Stimulated activated CD8-positive, alpha-beta memory T cell treated with anti-CD3 and anti-CD28 coated beads, Interleukin-12 subunit alpha, Interleukin-12 subunit beta, amount 100 ng/mL, for 24 hours (primary cell): ENCODE measurements at regions not wholly inside any gene's neighbourhood (a gene's known extent, or its start where the extent isn't known, plus 50 kb on each side); places are given as distances from the start of the nearest gene placed in this dataset.

ENCODE experiments used
- DNase-seq: peaks from one replicate; pipeline ENCODE4 v3.0.0-alpha.2; 2020; ENCODE audit errors: extremely low read depth

GRCh38 chr6:43983191-43983590 lies 144.1 kb downstream of the MRPL14 start:
- DNase-seq = no peak

GRCh38 chr6:43982084-43982625 lies 145.1 kb downstream of the MRPL14 start:
- no peak for DNase-seq

- no peak for DNase-seq
Observed at GRCh38 chr6:43981363-43981990, 145.8 kb downstream of the MRPL14 start.

DNA sequence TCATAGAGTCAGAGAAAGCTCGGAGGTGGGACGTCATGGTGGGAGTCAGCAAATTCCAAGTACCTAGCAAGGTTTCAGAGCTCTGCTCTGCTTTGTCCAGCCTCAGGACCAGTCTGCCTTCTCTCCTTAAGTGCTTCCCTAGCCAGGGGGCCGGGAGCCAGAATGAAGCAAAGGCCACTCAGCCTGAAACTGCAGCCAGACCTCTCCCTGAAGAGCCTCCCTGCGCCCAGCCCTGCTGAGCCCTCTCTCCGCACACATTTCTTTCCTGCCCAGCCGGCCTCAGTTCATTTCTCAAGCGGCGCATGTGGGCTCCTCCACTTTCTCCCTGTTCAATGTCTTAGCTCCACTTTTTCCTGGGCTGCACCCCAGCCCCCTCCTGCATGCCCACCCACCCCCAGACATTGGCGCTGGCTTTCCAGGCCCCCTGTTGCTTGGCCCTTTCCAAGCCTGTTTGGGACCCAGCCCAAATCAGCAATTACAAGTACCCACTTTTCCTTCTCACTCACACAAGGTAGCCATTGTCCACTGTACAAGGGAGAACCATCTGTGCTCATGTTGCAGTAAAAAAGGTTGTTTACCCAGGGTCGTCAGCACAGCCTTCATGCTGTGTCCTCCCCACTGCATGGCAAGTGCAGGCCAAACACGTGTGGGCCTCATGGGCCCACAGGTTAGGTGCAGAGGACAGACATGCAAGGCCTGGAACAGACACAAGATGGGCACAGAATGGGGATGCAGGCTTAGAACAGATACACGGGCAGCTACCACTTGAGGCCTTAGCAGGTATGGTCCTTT lies 147.1 kb downstream of the MRPL14 start:
- no peak for DNase-seq

DNA sequence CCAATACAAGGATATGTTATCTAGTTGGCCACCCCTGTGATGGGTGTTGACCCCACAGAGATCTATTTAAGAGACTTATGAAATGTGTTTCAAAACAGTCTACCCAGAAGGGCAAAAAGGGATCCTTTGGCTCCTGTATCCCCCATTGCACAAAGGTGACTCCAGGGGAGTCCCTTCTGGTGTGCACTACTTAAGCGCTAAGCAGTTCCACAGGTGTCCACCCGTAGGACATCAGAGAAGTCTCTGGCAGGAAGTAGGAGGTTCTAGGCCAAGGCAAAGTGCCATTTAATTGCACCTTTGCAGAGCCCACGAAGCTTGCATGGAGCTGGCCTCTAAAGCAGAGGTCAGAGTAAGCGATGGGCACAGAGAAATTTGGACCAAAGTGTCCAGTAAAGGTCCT lies 147.7 kb downstream of the MRPL14 start:
- DNase-seq = no peak

GRCh38 chr6:43978473-43979346 lies 148.5 kb downstream of the MRPL14 start:
- no peak for DNase-seq

DNA sequence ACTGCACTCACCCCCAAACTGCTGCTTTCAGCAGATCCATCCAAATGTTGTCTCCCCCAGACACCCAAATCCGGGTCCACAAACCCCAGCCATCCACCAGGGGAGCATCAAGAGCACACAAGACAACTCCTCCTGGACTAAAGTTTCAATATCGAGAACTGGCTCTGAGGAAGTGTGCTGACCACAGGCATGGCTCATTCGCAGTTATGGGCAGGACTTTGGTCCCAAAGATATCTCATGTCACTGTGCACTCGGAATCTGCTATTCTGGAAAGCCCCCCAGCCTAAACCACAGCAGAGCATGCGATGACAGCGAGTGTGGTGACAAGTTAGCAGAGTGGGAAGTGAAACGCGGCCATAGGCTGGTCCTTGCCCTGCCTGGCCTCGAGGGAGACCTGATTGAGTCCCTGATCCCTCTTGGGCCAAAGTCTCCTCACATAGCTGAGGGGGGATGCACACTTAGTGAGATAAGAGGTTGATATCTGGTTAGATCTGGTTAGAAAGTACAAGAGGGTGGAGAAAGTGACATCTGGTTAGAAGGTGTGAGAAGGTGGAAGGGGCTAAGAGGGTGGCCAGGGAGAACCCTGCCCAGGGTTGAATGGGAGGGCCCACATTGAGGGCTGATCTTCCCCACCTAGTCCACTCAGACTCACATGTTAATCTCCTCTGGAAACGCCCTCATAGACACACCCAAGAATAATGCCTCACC lies 149.7 kb downstream of the MRPL14 start:
- no peak for DNase-seq

DNA sequence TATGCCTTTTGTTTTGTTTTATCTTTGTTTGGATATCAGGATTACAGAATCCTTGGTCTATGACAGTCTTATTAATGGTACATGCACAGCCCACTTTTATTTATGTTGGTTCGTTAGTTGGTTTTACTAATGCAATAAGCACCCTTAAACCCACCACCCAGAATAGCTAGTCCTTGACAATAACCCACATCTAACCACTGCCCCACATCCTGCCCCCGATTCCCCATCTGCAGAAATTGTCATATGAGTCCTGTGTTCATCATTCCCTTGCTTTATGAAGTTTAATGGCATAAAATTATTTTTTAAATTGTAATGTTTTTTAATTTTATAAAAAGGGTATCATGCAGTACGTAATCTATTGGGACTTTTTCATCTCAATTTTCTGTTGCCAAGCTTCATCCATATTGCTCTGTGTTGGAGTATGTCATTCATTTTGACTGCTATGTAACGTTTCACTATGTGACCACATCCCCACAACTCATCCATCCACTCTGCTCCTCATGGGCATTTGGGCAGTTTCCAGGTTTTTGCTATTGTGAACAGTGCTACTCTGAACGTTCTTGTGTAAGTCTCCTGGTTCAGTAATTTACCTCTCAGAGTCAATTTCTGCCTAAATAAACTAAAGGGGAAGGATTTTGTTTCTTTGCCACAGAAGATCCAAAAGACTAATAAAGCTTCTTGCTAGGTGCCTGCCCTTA lies 150.4 kb downstream of the MRPL14 start:
- no peak for DNase-seq

GRCh38 chr6:43974643-43975230 lies 152.5 kb downstream of the MRPL14 start:
- DNase-seq = no peak

DNA sequence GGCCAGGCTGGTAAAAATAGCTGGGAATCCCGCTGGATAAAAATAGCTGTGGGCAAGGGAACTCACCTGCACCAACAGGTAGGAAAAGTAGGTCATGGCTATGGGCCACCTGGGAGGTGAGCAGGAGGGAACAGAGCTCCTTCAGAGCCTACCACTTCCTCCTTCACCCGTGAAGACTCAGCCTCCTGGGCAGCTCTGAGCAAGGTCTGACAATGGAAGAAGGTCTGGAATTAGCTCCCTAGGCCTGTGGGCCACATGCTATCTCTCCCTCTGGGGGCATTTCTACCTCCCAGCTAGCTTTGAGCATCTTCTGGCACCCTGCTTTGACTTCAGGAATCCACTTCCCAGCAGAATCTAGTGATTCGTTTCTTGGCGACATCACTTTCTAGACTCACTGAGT lies 153.9 kb downstream of the MRPL14 start:
- no peak for DNase-seq

GRCh38 chr6:43972913-43973300 lies 154.3 kb downstream of the MRPL14 start:
- DNase-seq = no peak

GRCh38 chr6:43972179-43972912 lies 154.9 kb downstream of the MRPL14 start:
- no peak for DNase-seq

DNA sequence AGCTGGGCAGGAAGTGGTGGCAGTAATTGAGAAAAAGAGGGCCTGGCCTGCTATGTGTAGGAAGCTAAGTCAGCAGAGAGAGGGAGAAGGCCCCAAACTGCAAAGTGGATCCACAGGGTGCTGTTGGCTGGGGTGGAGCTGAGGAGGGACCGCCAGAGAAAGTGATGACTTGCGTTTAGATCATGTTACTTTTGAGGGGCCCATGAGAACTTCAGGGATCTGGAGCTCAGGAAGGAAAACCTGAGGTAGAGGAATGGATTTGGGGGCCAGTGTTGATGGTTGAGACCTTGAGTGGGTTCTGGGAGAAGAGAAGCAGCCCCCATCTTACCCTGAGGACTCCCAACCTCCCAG lies 155.5 kb downstream of the MRPL14 start:
- DNase-seq = no peak

DNA sequence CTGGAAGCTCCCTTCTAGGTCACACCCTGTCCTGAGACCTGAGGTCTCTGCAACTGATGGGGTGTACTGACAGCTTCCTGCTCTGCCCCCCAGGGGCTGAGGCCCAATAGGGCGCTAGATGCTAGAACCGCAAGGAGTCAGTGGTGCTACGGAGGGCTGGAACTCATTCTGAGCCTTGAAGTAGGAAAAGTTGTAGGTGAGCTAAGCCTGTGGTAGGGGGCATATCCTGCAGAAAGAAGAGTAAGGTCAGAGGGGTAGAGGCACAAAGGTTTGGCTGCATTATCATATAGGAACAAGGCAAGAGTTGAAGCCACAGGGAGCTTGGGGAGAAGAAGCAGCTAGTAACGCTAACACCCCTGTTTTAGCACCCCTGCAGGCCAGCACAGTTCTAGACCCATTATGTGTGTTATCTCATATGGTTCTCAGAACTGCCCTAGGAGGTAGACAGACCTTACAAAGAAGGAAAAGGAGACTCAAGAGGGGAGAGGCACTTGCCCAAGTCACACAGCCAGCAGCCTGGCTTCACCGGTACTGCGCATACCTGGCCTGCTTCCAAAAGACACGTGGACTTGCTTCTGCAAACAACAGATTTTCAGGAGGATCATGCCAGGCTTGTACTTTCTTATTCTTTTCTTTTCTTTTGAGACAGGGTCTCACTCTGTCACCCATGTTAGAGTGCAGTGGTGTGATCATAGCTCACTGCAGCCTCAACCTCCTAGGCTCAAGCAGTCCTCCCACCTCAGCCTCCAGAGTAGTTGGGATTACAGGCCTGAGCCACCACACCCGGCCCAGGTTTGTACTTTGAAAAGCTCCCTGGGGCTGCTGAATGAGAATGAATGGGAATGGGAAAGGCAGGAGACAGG lies 156.1 kb downstream of the MRPL14 start:
- no peak for DNase-seq

DNA sequence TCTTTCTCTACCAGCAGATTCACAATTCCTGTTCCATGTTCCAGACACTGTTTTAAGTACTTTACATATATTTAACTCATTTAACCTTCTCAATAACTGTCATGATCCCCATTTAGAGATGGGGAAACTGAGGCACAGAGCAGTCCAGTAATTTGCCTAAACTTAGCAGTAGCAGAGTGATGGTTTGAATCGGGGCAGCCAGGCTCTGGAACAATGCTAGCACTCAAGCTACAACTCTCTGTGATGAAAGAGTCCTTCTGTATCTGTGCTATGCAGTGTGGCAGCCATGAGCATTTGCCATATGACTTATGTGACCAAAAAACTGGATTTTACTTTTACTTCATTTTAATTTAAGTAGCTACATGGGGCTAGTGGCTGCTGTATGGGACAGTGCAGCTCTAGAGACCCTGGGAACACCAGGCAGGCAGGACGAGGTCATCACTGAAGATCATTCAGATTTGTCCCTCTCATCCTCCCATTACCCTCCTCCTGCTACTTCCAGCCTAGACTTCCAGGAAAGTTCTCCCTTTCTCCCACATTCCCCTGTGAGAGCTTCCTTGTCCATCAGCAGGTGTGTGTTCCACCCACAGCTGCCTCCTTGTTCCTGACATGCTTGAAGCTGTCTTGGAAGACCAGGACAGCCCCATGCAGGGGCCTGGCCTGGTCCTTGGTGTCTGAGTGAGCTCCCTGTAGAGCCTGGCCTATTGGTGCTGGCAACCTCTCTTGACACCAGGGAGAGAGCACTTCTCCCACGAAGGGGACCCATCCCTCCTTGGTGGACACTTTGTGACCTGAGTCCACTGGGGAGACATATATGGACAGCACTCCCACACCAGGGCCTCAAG lies 157.0 kb downstream of the MRPL14 start:
- no peak for DNase-seq

DNA sequence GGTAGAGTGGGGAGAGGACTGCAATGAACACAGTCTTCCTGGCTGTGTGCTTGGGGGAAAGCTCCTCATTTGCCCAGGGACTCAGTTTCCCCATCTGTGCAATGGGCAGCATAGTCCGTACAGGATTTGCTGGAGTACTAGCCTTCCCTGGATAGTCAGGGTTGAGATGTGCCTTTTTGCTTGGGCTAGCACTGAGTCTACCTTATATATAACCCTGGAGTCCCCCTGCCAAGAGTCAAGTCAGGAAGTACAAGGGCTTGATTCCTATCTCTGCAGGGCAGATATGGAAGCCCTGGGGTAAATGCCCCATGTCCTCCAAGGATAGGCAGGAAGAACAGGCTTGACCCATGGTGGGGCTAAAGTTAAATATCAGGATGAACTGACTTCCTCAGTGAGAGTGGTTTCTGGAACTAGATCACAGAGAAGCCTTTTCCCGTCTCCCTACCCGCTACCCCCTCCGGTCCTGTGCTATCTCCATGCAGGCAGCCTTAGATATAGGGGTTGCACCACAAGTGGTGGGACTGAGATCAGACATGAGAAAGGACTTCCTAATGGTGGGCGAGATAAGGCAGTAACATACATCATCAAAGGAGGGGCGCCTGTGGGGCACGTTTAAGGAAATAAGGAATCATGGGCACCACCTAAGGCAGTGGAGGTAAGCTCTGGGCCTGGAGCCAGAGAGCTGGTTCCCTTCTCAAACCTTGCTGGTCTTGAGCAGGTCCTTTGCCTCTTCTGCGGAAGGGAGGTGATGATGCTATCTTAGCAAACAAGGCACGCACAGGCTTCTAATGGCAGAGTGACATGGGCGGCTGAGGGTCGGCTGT lies 157.9 kb downstream of the MRPL14 start:
- no peak for DNase-seq
